ENCODE measurements at regions not wholly inside any gene's neighbourhood (a gene's known extent, or its start where the extent isn't known, plus 50 kb on each side); places are given as distances from the start of the nearest gene placed in this dataset.

DNA sequence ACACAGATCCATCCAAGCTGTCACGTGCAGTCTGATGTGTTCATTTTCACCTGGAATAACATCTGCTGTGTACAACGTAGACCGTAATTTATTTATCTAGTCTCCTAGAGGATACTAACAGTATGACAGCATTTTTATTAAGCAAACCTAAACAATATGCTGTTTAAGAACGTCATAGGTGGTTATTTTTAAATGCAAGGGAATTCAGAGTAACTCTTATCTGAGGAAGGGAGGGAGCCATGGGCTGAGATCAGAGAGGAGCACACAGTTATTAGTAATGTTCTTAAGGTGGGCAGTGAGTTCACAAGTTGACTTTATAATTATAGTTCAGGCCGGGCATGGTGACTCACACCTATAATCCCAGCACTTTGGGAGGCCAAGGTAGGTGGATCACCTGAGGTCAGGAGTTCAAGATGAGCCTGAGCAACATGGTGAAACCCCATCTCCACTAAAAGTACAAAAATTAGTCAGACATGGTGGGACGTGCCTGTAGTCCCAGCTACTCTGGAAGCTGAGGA lies 193.6 kb downstream of the UACA start:
- no peak for TF ChIP-seq POLR2A (IDR thresholded peaks at IDR 0.05; ENCODE audit: low read depth, low read length)
- TF ChIP-seq POU2F2 (IDR thresholded peaks at IDR 0.05; ENCODE audit: low read depth, low read length), result no peak
- no peak for TF ChIP-seq POLR2AphosphoS5 (IDR thresholded peaks at IDR 0.05; ENCODE audit: low read depth, low read length)

Data from GM12891 (cell line).